Nephron progenitor cell (in vitro differentiated cells): ENCODE measurements at regions not wholly inside any gene's neighbourhood (a gene's known extent, or its start where the extent isn't known, plus 50 kb on each side); places are given as distances from the start of the nearest gene placed in this dataset.

Experiments
- DNase-seq: peaks from one replicate; pipeline ENCODE4 v3.0.0; 2021
- H3K27ac Mint-ChIP-seq: 2 replicates; pipeline ENCODE4 v1.8.0; 2021; ENCODE audit warnings: mild to moderate bottlenecking, moderate library complexity, mixed read lengths
- H3K27me3 Mint-ChIP-seq: 2 replicates; pipeline ENCODE4 v1.8.0; 2021; ENCODE audit warnings: mild to moderate bottlenecking, low read depth, mixed read lengths; ENCODE audit not compliant: poor library complexity
- H3K36me3 Mint-ChIP-seq: 2 replicates; pipeline ENCODE4 v1.8.0; 2021; ENCODE audit warnings: low read depth, mixed read lengths
- H3K4me1 Mint-ChIP-seq: 2 replicates; pipeline ENCODE4 v1.8.0; 2021; ENCODE audit warnings: mixed read lengths
- H3K4me3 Mint-ChIP-seq: 2 replicates; pipeline ENCODE4 v1.8.0; 2021; ENCODE audit warnings: mild to moderate bottlenecking, moderate library complexity, mixed read lengths
- H3K9me3 Mint-ChIP-seq: 2 replicates; pipeline ENCODE4 v1.8.0; 2021; ENCODE audit warnings: mild to moderate bottlenecking, moderate library complexity, mixed read lengths
- TF ChIP-seq, protein P1 (sequence below): fragments of 200-600 bp; sonication (generic); IDR thresholded peaks from 2 replicates; pipeline ENCODE4 v1.5.0; 2021; ENCODE audit warnings: antibody characterized with exemption

DNA sequence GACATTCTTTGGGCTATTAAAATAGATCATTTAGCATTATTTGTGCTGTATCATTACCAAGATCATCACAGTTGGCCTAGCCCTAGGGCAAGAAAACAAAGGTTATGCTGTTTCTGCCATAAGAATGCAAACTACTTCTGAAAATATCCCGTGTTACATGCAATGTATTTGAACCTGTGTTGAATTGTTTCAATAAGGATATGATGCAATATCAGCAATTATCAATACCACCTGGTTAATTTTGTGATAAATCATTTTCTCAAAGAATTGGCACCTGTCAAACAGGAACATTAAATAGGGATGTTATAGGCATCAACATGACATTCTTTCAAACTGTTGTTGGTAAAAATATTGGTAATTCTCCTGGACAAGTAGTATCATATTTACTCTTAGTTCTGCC is 2002.0 kb upstream of the CDH9 start:
- H3K4me3 Mint-ChIP-seq, result no peak overlapping the region
- H3K4me1 Mint-ChIP-seq, result no peaks in the 10 kb centered on the region
- TF ChIP-seq, protein P1, sequence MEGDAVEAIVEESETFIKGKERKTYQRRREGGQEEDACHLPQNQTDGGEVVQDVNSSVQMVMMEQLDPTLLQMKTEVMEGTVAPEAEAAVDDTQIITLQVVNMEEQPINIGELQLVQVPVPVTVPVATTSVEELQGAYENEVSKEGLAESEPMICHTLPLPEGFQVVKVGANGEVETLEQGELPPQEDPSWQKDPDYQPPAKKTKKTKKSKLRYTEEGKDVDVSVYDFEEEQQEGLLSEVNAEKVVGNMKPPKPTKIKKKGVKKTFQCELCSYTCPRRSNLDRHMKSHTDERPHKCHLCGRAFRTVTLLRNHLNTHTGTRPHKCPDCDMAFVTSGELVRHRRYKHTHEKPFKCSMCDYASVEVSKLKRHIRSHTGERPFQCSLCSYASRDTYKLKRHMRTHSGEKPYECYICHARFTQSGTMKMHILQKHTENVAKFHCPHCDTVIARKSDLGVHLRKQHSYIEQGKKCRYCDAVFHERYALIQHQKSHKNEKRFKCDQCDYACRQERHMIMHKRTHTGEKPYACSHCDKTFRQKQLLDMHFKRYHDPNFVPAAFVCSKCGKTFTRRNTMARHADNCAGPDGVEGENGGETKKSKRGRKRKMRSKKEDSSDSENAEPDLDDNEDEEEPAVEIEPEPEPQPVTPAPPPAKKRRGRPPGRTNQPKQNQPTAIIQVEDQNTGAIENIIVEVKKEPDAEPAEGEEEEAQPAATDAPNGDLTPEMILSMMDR, result no peak

DNA sequence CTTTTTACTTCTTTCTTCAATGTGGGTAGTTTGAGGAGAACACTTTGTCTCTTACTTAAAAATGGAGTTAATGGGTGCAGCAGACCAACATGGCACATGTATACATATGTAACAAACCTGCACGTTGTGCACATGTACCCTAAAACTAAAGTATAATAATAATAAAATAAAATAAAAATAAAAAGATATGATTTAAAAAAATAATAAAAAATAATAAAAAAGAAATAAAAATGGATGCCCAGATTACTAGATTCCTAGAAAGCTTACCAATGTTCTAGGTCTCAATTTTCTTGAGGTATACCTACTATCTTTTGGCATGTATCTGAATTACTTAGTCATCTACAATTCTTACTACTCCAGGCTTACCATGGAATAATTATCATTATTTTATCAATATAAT is 2001.6 kb upstream of the CDH9 start:
- Mint-ChIP-seq H3K27me3 (no peaks in the 10 kb centered on the region), H3K9me3 (no peaks in the 10 kb centered on the region), H3K4me3 (no peak overlapping the region), H3K36me3 (no peaks in the 10 kb centered on the region), H3K4me1 (no peaks in the 10 kb centered on the region), H3K27ac (no peak overlapping the region)
- DNase-seq, result no peak
- TF ChIP-seq, protein P1, result no peak

More for the DNA sequence above, 2002.0 kb upstream of the CDH9 start:
- H3K27me3 Mint-ChIP-seq, result no peaks in the 10 kb centered on the region
- H3K36me3 Mint-ChIP-seq, result no peaks in the 10 kb centered on the region
- DNase-seq, result no peak
- H3K9me3 Mint-ChIP-seq, result no peaks in the 10 kb centered on the region
- no peak overlapping the region for H3K27ac Mint-ChIP-seq

DNA sequence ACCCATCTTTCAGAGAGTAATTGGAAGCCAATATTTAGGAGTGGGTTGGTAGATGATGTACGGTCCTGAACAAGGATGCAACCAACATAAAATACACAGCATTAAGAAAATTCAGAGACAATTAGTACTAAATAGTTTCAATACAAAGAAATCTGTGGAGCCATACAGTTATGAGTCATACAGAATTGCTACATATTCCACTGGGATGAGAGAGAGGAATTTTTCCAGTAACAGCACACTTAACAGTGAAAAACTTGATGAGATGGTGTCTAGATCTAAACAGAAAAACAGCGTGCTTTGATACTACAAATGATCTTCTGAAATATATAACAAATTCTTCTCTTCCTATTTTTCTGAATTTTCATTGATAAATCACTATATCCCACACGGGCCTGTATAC is 1999.3 kb upstream of the CDH9 start:
- no peaks in the 10 kb centered on the region for H3K36me3 Mint-ChIP-seq
- H3K4me1 Mint-ChIP-seq, result no peaks in the 10 kb centered on the region
- TF ChIP-seq, protein P1, result no peak
- no peaks in the 10 kb centered on the region for H3K9me3 Mint-ChIP-seq
- H3K4me3 Mint-ChIP-seq, result no peak overlapping the region
- no peaks in the 10 kb centered on the region for H3K27me3 Mint-ChIP-seq
- DNase-seq, result no peak
- H3K27ac Mint-ChIP-seq, result no peak overlapping the region

DNA sequence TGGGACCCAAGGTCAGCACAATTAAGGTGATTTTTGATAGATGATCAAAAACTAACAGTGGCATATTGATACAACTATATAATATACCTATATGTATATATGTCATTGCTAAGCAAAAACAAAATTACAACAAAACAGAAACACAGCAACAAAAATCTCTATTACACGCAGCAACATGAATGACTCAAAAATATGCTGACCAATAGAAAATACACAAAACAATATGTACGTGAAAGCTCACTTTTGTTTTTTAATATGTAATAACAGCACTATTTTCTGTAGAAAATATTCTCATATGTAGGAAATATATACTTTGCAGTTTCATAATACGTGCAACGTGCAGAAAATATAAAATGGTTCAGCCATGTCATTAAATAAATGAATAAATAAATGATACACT is 1985.7 kb upstream of the CDH9 start:
- Mint-ChIP-seq H3K4me3 (no peak overlapping the region), H3K27ac (no peak overlapping the region), H3K36me3 (no peaks in the 10 kb centered on the region), H3K9me3 (no peaks in the 10 kb centered on the region), H3K27me3 (no peaks in the 10 kb centered on the region), H3K4me1 (no peaks in the 10 kb centered on the region)
- no peak for DNase-seq
- TF ChIP-seq, protein P1, result no peak

DNA sequence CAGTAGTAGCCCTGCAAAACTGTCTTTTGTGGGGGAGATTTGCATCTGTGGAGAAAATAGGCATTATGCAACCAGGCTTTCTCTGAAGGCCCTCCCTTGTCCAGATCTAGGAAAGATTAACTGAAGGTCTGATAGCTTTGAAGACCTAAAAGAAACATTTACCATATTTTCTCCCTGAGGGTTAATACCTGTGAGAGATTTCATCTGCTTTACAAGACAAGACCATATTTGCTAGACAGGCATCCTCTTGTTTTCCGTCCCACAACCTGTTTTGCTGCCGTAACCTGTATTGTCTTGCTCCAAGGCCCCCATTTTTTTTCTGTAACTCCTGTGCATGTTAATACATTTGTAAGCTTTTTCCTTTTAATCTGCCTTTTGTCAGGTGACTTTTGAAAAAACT is 1985.2 kb upstream of the CDH9 start:
- no peak for DNase-seq
- no peaks in the 10 kb centered on the region for H3K9me3 Mint-ChIP-seq
- TF ChIP-seq, protein P1, result no peak
- no peaks in the 10 kb centered on the region for H3K4me1 Mint-ChIP-seq
- H3K27ac Mint-ChIP-seq, result no peak overlapping the region
- H3K27me3 Mint-ChIP-seq, result no peaks in the 10 kb centered on the region
- no peak overlapping the region for H3K4me3 Mint-ChIP-seq
- no peaks in the 10 kb centered on the region for H3K36me3 Mint-ChIP-seq

DNA sequence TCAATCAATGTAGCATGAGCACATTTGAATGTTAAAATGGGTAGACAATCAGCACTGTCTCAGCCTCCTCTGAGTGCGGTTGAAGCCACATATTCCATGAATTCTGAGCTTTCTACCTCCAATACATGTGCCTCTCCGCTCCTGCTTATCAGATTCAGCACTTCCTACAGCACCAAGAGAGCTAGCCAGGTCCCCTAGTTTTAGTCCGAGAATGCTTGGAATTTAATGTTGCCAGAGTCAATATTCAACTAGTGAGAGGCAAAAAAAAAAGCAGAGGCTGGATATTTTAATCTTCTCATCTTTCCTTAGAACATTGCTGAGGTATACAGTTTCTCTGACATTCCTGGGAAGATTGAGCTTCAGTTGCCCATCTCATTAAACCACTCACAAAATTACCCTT is 1979.1 kb upstream of the CDH9 start:
- H3K36me3 Mint-ChIP-seq, result no peaks in the 10 kb centered on the region
- no peak overlapping the region for H3K27ac Mint-ChIP-seq
- no peak overlapping the region for H3K4me3 Mint-ChIP-seq
- H3K27me3 Mint-ChIP-seq, result no peaks in the 10 kb centered on the region
- H3K4me1 Mint-ChIP-seq, result no peaks in the 10 kb centered on the region
- DNase-seq, result no peak
- TF ChIP-seq, protein P1, result no peak
- no peaks in the 10 kb centered on the region for H3K9me3 Mint-ChIP-seq
